Activated naive CD8-positive, alpha-beta T cell (primary cell): ENCODE measurements at regions not wholly inside any gene's neighbourhood (a gene's known extent, or its start where the extent isn't known, plus 50 kb on each side); places are given as distances from the start of the nearest gene placed in this dataset.

Experiments used
- H3K27ac Mint-ChIP-seq: one replicate; pipeline ENCODE4 v1.8.0; 2021; ENCODE audit warnings: mixed read lengths
- H3K27me3 Mint-ChIP-seq: one replicate; pipeline ENCODE4 v1.8.0; 2021; ENCODE audit warnings: mixed read lengths
- H3K36me3 Mint-ChIP-seq: one replicate; pipeline ENCODE4 v1.8.0; 2021; ENCODE audit warnings: mixed read lengths
- H3K4me1 Mint-ChIP-seq: one replicate; pipeline ENCODE4 v1.8.0; 2021; ENCODE audit warnings: low read depth, mixed read lengths
- H3K4me3 Mint-ChIP-seq: one replicate; pipeline ENCODE4 v1.8.0; 2021; ENCODE audit warnings: mild to moderate bottlenecking, mixed read lengths
- H3K9me3 Mint-ChIP-seq: one replicate; pipeline ENCODE4 v1.8.0; 2021; ENCODE audit warnings: low read depth, mixed read lengths

GRCh38 chr2:19671916-19672315 lies 229.9 kb downstream of the TTC32 start:
- Mint-ChIP-seq H3K4me1 (no peaks in the 10 kb centered on the region), H3K27ac (no peak overlapping the region), H3K27me3 (peaks cover under 1% of the 10 kb centered on the region), H3K9me3 (no peaks in the 10 kb centered on the region), H3K36me3 (no peaks in the 10 kb centered on the region), H3K4me3 (no peak overlapping the region)

GRCh38 chr2:19671311-19671710 lies 230.5 kb downstream of the TTC32 start:
- Mint-ChIP-seq H3K4me1 (no peaks in the 10 kb centered on the region), H3K27me3 (no peaks in the 10 kb centered on the region)

GRCh38 chr2:19670303-19670702 lies 231.5 kb downstream of the TTC32 start:
- Mint-ChIP-seq H3K36me3 (no peaks in the 10 kb centered on the region), H3K27ac (no peak overlapping the region), H3K4me3 (no peak overlapping the region), H3K4me1 (no peaks in the 10 kb centered on the region), H3K9me3 (no peaks in the 10 kb centered on the region), H3K27me3 (no peaks in the 10 kb centered on the region)

More at GRCh38 chr2:19671311-19671710, 230.5 kb downstream of the TTC32 start:
- no peaks in the 10 kb centered on the region for H3K9me3 Mint-ChIP-seq
- H3K27ac Mint-ChIP-seq = no peak overlapping the region
- H3K4me3 Mint-ChIP-seq = no peak overlapping the region
- H3K36me3 Mint-ChIP-seq = no peaks in the 10 kb centered on the region

- Mint-ChIP-seq H3K36me3 (no peaks in the 10 kb centered on the region), H3K9me3 (no peaks in the 10 kb centered on the region), H3K4me3 (no peak overlapping the region), H3K27me3 (no peaks in the 10 kb centered on the region), H3K27ac (no peak overlapping the region), H3K4me1 (no peaks in the 10 kb centered on the region)
These were observed 232.2 kb downstream of the TTC32 start for GRCh38 chr2:19669559-19669958.

- no peaks in the 10 kb centered on the region for H3K36me3 Mint-ChIP-seq
- no peak overlapping the region for H3K27ac Mint-ChIP-seq
- no peaks in the 10 kb centered on the region for H3K27me3 Mint-ChIP-seq
- no peaks in the 10 kb centered on the region for H3K9me3 Mint-ChIP-seq
- H3K4me3 Mint-ChIP-seq = no peak overlapping the region
- H3K4me1 Mint-ChIP-seq = no peaks in the 10 kb centered on the region
These were observed 232.7 kb downstream of the TTC32 start for GRCh38 chr2:19669126-19669525.

- Mint-ChIP-seq H3K27me3 (no peaks in the 10 kb centered on the region), H3K27ac (no peak overlapping the region), H3K4me1 (no peaks in the 10 kb centered on the region), H3K4me3 (no peak overlapping the region), H3K9me3 (no peaks in the 10 kb centered on the region), H3K36me3 (no peaks in the 10 kb centered on the region)
These were observed 234.2 kb downstream of the TTC32 start for GRCh38 chr2:19667536-19667949.

- Mint-ChIP-seq H3K4me3 (no peak overlapping the region), H3K27me3 (no peaks in the 10 kb centered on the region)
These were observed 234.7 kb downstream of the TTC32 start for GRCh38 chr2:19667085-19667484.

GRCh38 chr2:19664646-19665045 lies 237.1 kb downstream of the TTC32 start:
- Mint-ChIP-seq H3K4me3 (no peak overlapping the region), H3K27ac (no peak overlapping the region), H3K4me1 (no peaks in the 10 kb centered on the region), H3K9me3 (no peaks in the 10 kb centered on the region), H3K36me3 (no peaks in the 10 kb centered on the region), H3K27me3 (no peaks in the 10 kb centered on the region)

More at GRCh38 chr2:19667085-19667484, 234.7 kb downstream of the TTC32 start:
- Mint-ChIP-seq H3K4me1 (no peaks in the 10 kb centered on the region), H3K27ac (no peak overlapping the region), H3K9me3 (no peaks in the 10 kb centered on the region), H3K36me3 (no peaks in the 10 kb centered on the region)

GRCh38 chr2:19659024-19659792 lies 242.6 kb downstream of the TTC32 start:
- Mint-ChIP-seq H3K4me3 (no peak overlapping the region), H3K27ac (no peak overlapping the region), H3K36me3 (no peaks in the 10 kb centered on the region), H3K27me3 (no peaks in the 10 kb centered on the region), H3K4me1 (no peaks in the 10 kb centered on the region), H3K9me3 (no peaks in the 10 kb centered on the region)

- Mint-ChIP-seq H3K27me3 (no peaks in the 10 kb centered on the region), H3K27ac (no peak overlapping the region), H3K4me1 (no peaks in the 10 kb centered on the region), H3K9me3 (no peaks in the 10 kb centered on the region), H3K4me3 (no peak overlapping the region), H3K36me3 (no peaks in the 10 kb centered on the region)
These were observed 245.8 kb downstream of the TTC32 start for GRCh38 chr2:19656011-19656410.

GRCh38 chr2:19654310-19655090 lies 247.3 kb downstream of the TTC32 start:
- Mint-ChIP-seq H3K9me3 (no peaks in the 10 kb centered on the region), H3K4me1 (no peaks in the 10 kb centered on the region), H3K27me3 (no peaks in the 10 kb centered on the region), H3K4me3 (no peak overlapping the region), H3K27ac (no peak overlapping the region), H3K36me3 (no peaks in the 10 kb centered on the region)

- Mint-ChIP-seq H3K9me3 (no peaks in the 10 kb centered on the region), H3K27me3 (no peaks in the 10 kb centered on the region), H3K4me3 (no peak overlapping the region), H3K27ac (no peak overlapping the region), H3K36me3 (no peaks in the 10 kb centered on the region), H3K4me1 (no peaks in the 10 kb centered on the region)
These were observed 248.3 kb downstream of the TTC32 start for GRCh38 chr2:19653509-19653908.

- no peak overlapping the region for H3K4me3 Mint-ChIP-seq
- H3K9me3 Mint-ChIP-seq = no peaks in the 10 kb centered on the region
- no peaks in the 10 kb centered on the region for H3K27me3 Mint-ChIP-seq
- H3K27ac Mint-ChIP-seq = no peak overlapping the region
- H3K4me1 Mint-ChIP-seq = no peaks in the 10 kb centered on the region
- no peaks in the 10 kb centered on the region for H3K36me3 Mint-ChIP-seq
These were observed 249.0 kb downstream of the TTC32 start for GRCh38 chr2:19652811-19653210.

- Mint-ChIP-seq H3K4me1 (no peaks in the 10 kb centered on the region), H3K4me3 (no peak overlapping the region), H3K9me3 (no peaks in the 10 kb centered on the region), H3K27me3 (no peaks in the 10 kb centered on the region), H3K36me3 (no peaks in the 10 kb centered on the region), H3K27ac (no peak overlapping the region)
These were observed 250.3 kb downstream of the TTC32 start for GRCh38 chr2:19651466-19651865.

GRCh38 chr2:19649785-19650380 lies 251.9 kb downstream of the TTC32 start:
- H3K4me3 Mint-ChIP-seq = no peak overlapping the region
- H3K4me1 Mint-ChIP-seq = no peaks in the 10 kb centered on the region
- H3K27ac Mint-ChIP-seq = no peak overlapping the region
- H3K9me3 Mint-ChIP-seq = no peaks in the 10 kb centered on the region
- H3K36me3 Mint-ChIP-seq = no peaks in the 10 kb centered on the region
- H3K27me3 Mint-ChIP-seq = no peaks in the 10 kb centered on the region
